Breast epithelium (tissue), 3 donors: ENCODE measurements at regions not wholly inside any gene's neighbourhood (a gene's known extent, or its start where the extent isn't known, plus 50 kb on each side); places are given as distances from the start of the nearest gene placed in this dataset.

Source experiments
- POLR2A ChIP-seq: fragments of 450-650 bp; IDR thresholded peaks from one replicate; pipeline ENCODE4 v1.6.1; 2016; ENCODE audit warnings: antibody characterized with exemption, mild to moderate bottlenecking, moderate library complexity
- TF ChIP-seq, protein P1 (sequence below), 3 donors: fragments of 450-650 bp; IDR thresholded peaks; one replicate each; pipeline ENCODE4 v1.5.1; 2016 to 2017; ENCODE audit warnings: antibody characterized with exemption in 3 of 3, mild to moderate bottlenecking in 3 of 3, moderate library complexity in 3 of 3

- TF ChIP-seq, protein P1, sequence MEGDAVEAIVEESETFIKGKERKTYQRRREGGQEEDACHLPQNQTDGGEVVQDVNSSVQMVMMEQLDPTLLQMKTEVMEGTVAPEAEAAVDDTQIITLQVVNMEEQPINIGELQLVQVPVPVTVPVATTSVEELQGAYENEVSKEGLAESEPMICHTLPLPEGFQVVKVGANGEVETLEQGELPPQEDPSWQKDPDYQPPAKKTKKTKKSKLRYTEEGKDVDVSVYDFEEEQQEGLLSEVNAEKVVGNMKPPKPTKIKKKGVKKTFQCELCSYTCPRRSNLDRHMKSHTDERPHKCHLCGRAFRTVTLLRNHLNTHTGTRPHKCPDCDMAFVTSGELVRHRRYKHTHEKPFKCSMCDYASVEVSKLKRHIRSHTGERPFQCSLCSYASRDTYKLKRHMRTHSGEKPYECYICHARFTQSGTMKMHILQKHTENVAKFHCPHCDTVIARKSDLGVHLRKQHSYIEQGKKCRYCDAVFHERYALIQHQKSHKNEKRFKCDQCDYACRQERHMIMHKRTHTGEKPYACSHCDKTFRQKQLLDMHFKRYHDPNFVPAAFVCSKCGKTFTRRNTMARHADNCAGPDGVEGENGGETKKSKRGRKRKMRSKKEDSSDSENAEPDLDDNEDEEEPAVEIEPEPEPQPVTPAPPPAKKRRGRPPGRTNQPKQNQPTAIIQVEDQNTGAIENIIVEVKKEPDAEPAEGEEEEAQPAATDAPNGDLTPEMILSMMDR (IDR thresholded peaks at IDR 0.05) = no peak
- TF ChIP-seq POLR2A = no peak
Observed at GRCh38 chr5:104081232-104081631, 518.6 kb upstream of the NUDT12 start.
